ENCODE measurements at regions not wholly inside any gene's neighbourhood (a gene's known extent, or its start where the extent isn't known, plus 50 kb on each side); places are given as distances from the start of the nearest gene placed in this dataset.

DNA sequence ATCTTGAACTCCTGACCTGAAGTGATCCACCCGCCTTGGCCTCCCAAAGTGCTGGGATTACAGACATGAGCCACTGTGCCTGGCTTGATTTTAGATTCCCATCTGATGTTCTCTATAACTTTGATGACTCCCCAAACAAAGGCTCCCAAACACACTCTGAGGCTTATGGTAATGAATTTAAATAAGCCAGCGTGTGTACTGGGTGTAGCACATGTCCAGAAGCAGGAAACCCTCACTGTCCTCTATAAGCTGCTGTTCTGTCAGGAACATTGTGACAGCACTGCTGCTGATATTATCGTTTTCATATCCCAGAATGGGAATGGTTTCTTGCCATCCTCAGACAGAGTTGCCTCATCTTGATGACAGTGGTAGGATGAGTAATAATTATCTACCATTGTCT is 54.1 kb upstream of the SALL4 start:
- TF ChIP-seq, protein P1, sequence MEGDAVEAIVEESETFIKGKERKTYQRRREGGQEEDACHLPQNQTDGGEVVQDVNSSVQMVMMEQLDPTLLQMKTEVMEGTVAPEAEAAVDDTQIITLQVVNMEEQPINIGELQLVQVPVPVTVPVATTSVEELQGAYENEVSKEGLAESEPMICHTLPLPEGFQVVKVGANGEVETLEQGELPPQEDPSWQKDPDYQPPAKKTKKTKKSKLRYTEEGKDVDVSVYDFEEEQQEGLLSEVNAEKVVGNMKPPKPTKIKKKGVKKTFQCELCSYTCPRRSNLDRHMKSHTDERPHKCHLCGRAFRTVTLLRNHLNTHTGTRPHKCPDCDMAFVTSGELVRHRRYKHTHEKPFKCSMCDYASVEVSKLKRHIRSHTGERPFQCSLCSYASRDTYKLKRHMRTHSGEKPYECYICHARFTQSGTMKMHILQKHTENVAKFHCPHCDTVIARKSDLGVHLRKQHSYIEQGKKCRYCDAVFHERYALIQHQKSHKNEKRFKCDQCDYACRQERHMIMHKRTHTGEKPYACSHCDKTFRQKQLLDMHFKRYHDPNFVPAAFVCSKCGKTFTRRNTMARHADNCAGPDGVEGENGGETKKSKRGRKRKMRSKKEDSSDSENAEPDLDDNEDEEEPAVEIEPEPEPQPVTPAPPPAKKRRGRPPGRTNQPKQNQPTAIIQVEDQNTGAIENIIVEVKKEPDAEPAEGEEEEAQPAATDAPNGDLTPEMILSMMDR (IDR thresholded peaks at IDR 0.05): no peak
- TF ChIP-seq POLR2A (IDR thresholded peaks at IDR 0.05): no peak
